Esophagus squamous epithelium (tissue), 4 donors: ENCODE measurements at regions not wholly inside any gene's neighbourhood (a gene's known extent, or its start where the extent isn't known, plus 50 kb on each side); places are given as distances from the start of the nearest gene placed in this dataset.

Source experiments
- CTCF ChIP-seq, 6 experiments: fragments of 450-650 bp in 4 of 6; fragments of 200-600 bp in 2 of 6; sonication (generic) in 2 of 6; IDR thresholded peaks; one replicate each; pipeline ENCODE4 v1.5.1; 2016 to 2019; ENCODE audit warnings: antibody characterized with exemption in 6 of 6, mild to moderate bottlenecking in 4 of 6, moderate library complexity in 4 of 6
- POLR2A ChIP-seq, 4 donors: fragments of 450-650 bp; IDR thresholded peaks; one replicate each; pipeline ENCODE4 v1.6.1; 2017; ENCODE audit warnings: antibody characterized with exemption in 4 of 4, mild to moderate bottlenecking in 4 of 4, moderate library complexity in 3 of 4

GRCh38 chr16:73116576-73116975 lies 68.6 kb upstream of the ZFHX3 start:
- TF ChIP-seq CTCF (IDR thresholded peaks at IDR 0.05), result no peak
- no peak for TF ChIP-seq POLR2A (IDR thresholded peaks at IDR 0.05)
